GM12878 (cell line): ENCODE measurements at regions not wholly inside any gene's neighbourhood (a gene's known extent, or its start where the extent isn't known, plus 50 kb on each side); places are given as distances from the start of the nearest gene placed in this dataset.

Source experiments
- EP300 ChIP-seq, 2 experiments: fragments of 150-350 bp in 1 of 2; IDR thresholded peaks; 2 replicates each; pipeline ENCODE4 v1.6.1; 2011 to 2012; ENCODE audit warnings: low read depth in 2 of 2, low read length in 2 of 2, borderline replicate concordance in 1 of 2, improper control_type of control experiment in 1 of 2, inconsistent platforms in 1 of 2; ENCODE audit not compliant: control insufficient read depth in 1 of 2
- EZH2 ChIP-seq: IDR thresholded peaks from 2 replicates; pipeline ENCODE4 v1.6.1; 2012; ENCODE audit warnings: low read depth, mild to moderate bottlenecking, control low read depth, inconsistent platforms, low read length, borderline replicate concordance; ENCODE audit not compliant: control insufficient read depth
- KDM1A ChIP-seq: fragments of 200-600 bp; sonication (generic); IDR thresholded peaks from 2 replicates; pipeline ENCODE4 v1.6.1; 2016; ENCODE audit warnings: borderline replicate concordance
- KLF5 ChIP-seq: fragments of 450-650 bp; IDR thresholded peaks from 2 replicates; pipeline ENCODE4 v1.6.1; 2014; ENCODE audit warnings: mild to moderate bottlenecking; ENCODE audit not compliant: partially characterized antibody
- MEF2A ChIP-seq: IDR thresholded peaks from 2 replicates; pipeline ENCODE4 v1.6.1; 2011; ENCODE audit warnings: low read depth, mild to moderate bottlenecking, low read length, moderate library complexity; ENCODE audit not compliant: insufficient read depth
- MTA2 ChIP-seq: fragments of 450-650 bp; IDR thresholded peaks from 2 replicates; pipeline ENCODE4 v1.6.1; 2016; ENCODE audit warnings: low read depth, mild to moderate bottlenecking, moderate library complexity
- NFIC ChIP-seq: IDR thresholded peaks from 2 replicates; pipeline ENCODE4 v1.6.1; 2012; ENCODE audit warnings: low read depth, mild to moderate bottlenecking, inconsistent platforms, low read length, moderate library complexity
- POLR2AphosphoS5 ChIP-seq: IDR thresholded peaks from 2 replicates; pipeline ENCODE4 v1.6.1; 2011; ENCODE audit warnings: mild to moderate bottlenecking, low read length, inconsistent platforms
- RFX5 ChIP-seq: IDR thresholded peaks from 2 replicates; pipeline ENCODE4 v1.6.1; 2011; ENCODE audit warnings: low read depth, low read length, improper control_type of control experiment
- TF ChIP-seq, protein P1 (sequence below), 3 experiments: IDR thresholded peaks in 2 of 3; conservative IDR thresholded peaks in 1 of 3; 2 replicates each; pipeline ENCODE4 v1.5.1; 2011; ENCODE audit warnings: low read depth in 3 of 3, low read length in 3 of 3, mild to moderate bottlenecking in 3 of 3, control low read depth in 2 of 3, moderate library complexity in 2 of 3, inconsistent platforms in 1 of 3, mixed read lengths in 1 of 3; ENCODE audit not compliant: control insufficient read depth in 2 of 3, insufficient read depth in 1 of 3; ENCODE audit errors: extremely low read depth in 1 of 3
- TF ChIP-seq, protein P2 (sequence below): IDR thresholded peaks from 2 replicates; pipeline ENCODE4 v1.6.1; 2012; ENCODE audit warnings: low read depth, low read length, improper control_type of control experiment

DNA sequence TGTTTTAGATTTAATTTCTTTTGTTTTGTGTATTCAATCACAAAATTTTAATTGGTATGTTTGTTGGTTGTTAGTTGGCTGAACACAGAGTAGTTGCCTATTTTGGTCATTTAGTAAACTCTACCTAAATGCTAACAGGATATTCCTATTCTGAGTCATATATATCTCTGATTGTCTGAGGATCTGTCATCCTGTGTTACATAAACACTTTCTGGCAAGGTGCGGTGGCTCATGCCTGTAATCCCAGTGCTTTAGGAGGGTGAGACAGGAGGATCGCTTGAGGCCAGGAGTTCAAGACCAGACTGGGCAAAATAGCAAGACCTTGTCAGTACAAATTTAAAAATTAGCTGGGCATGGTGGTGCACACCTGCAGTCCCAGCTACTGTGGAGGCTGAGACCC is 178.6 kb downstream of the PLCE1 start:
- no peak for TF ChIP-seq MTA2
- no peak for TF ChIP-seq EZH2
- no peak for TF ChIP-seq NFIC
- no peak for TF ChIP-seq RFX5
- TF ChIP-seq, protein P1, sequence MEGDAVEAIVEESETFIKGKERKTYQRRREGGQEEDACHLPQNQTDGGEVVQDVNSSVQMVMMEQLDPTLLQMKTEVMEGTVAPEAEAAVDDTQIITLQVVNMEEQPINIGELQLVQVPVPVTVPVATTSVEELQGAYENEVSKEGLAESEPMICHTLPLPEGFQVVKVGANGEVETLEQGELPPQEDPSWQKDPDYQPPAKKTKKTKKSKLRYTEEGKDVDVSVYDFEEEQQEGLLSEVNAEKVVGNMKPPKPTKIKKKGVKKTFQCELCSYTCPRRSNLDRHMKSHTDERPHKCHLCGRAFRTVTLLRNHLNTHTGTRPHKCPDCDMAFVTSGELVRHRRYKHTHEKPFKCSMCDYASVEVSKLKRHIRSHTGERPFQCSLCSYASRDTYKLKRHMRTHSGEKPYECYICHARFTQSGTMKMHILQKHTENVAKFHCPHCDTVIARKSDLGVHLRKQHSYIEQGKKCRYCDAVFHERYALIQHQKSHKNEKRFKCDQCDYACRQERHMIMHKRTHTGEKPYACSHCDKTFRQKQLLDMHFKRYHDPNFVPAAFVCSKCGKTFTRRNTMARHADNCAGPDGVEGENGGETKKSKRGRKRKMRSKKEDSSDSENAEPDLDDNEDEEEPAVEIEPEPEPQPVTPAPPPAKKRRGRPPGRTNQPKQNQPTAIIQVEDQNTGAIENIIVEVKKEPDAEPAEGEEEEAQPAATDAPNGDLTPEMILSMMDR (IDR thresholded peaks at IDR 0.05 in 2 of 3, conservative IDR thresholded peaks at IDR 0.05 in 1 of 3; ENCODE audit: control insufficient read depth in 2 of 3, extremely low read depth in 1 of 3, insufficient read depth in 1 of 3, low read depth in 3 of 3, low read length in 3 of 3), result no peak
- no peak for TF ChIP-seq KDM1A
- no peak for TF ChIP-seq MEF2A
- no peak for TF ChIP-seq KLF5
- no peak for TF ChIP-seq POLR2AphosphoS5
- TF ChIP-seq, protein P2, sequence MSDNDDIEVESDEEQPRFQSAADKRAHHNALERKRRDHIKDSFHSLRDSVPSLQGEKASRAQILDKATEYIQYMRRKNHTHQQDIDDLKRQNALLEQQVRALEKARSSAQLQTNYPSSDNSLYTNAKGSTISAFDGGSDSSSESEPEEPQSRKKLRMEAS, result no peak
- TF ChIP-seq EP300 (IDR thresholded peaks at IDR 0.05; ENCODE audit: borderline replicate concordance in 1 of 2, control insufficient read depth in 1 of 2, low read depth in 2 of 2, low read length in 2 of 2), result no peak
